GM21526 (cell line): ENCODE measurements at regions not wholly inside any gene's neighbourhood (a gene's known extent, or its start where the extent isn't known, plus 50 kb on each side); places are given as distances from the start of the nearest gene placed in this dataset.
A peak's percentile ranks its signal among the peaks of the same experiment; 100 is the strongest.

Source experiments
- ATAC-seq: cut with Tn5 transposase; IDR thresholded peaks from one replicate; pipeline ENCODE4 v1.9.1; 2021; ENCODE audit warnings: moderate library complexity; ENCODE audit not compliant: unreplicated experiment, low FRiP score

DNA sequence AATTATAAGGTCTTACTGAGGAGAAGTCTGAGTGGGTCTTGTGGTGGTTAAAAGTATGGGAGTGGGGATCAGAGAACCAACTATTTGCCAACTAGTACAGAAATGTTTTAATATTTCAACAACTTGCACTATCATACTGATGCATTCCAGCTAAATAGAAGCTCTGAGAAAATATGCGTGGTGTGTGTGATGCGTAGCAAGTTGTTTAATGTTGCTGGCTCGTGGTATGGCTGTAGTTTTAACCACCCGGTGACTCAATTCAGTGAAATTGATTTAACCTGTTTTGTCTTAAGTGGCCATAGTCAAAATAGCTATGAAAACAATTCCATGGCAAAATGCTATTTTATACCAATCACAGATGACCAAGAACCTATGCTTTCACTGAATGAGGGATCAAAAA lies 176.5 kb upstream of the SLC24A2 start:
- no peak for ATAC-seq

DNA sequence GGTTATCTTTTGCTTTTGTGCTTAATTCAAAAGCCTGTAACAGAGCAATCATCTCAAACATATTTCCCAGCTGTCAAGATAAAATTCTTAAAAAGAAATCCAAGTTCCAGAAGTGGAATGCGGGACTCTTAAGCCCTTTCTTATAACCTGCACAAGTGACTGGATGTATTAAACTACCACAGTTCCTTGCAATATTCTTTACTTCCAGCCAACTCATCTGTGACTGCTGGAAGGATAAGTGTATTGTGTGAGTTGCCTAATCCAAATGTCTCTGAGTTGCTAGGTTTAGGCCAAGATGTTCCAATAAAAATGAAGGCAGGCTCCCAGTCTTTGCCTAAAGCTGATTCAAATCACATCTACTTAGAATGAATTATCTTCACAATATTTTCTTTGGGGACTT lies 159.2 kb upstream of the SLC24A2 start:
- no peak for ATAC-seq

DNA sequence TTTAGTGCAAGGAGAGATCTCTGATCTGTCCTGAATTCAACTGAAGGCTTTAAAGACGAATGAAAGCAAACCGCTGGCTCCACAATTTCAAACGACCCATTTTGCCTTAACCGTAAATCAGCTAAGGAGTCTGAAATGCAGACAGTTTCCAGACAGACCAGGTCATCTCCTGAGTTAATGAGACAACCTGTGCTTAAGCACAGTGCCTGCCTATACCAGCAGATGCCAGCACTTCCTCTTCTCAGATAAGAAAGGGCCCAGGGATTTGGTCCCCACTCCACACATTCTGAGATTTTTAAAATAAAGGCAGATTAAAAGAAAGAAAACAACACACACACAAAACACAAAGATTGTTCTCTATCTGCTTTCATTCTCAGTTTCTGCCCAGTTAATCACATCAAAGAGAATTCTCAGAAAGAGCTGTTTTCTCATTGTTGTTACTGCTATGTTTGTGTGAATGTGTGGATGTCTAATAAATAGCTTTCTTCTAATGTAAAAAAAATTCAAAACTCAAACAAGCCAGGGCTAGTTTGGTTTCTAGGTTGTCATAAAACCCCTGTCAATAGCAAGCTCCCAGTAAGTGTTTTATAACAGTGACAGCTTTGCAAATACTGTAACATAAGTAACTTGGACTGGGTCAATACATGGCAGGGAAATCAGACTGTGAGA lies 157.7 kb upstream of the SLC24A2 start:
- no peak for ATAC-seq

DNA sequence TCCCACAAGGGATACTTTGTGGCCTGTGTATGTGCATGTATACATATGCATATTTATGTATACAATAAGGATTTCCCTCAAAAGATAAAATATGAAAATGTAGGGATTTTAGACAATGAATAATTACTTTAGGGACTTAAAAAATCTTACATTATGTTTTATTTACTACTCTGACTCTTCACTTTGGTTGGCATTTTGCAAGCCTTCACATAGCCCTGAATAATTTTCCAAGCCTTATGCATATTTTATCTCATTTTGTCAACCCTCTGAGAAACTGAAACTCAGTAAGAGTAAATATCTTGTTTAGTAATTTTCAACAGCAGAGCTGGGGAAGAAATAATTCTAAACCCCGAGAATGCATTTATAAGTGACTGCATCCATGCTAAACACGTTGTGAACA lies 153.0 kb upstream of the SLC24A2 start:
- no peak for ATAC-seq

DNA sequence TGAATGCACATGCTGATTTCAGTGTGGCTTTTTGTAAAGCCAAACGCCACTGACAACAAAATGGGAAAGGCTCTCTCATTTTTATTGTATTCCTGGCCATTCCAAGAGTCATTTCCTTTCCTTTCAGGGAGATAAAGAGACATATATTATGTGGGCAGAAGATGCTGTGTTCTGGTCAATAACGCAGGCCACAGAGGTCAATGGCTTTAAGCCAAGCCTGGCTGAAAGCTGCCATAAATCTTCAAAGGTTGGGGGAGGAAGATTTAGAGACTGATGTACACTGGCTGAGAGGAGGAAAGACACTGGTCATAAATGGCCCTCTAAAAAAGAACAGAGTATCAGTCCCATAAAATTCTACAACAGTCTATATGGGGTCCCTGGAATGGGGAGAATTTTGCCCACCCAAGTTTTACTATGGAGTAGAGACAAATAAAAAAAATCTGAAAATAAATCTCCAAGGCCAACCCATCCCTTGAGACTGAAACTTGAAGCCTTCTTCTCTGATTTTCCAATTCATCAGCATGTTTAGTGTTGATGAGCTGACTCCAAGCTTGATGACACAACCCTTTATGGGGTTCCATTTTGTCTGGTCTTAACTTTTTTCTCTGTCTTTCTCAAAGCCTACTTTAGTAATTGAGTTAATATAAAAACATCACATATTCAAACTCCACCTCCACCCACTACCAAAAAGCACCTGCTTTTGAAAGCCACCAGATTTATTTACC lies 152.1 kb upstream of the SLC24A2 start:
- ATAC-seq, result no peak

- no peak for ATAC-seq
Observed at GRCh38 chr9:19939734-19940278, 151.0 kb upstream of the SLC24A2 start.

DNA sequence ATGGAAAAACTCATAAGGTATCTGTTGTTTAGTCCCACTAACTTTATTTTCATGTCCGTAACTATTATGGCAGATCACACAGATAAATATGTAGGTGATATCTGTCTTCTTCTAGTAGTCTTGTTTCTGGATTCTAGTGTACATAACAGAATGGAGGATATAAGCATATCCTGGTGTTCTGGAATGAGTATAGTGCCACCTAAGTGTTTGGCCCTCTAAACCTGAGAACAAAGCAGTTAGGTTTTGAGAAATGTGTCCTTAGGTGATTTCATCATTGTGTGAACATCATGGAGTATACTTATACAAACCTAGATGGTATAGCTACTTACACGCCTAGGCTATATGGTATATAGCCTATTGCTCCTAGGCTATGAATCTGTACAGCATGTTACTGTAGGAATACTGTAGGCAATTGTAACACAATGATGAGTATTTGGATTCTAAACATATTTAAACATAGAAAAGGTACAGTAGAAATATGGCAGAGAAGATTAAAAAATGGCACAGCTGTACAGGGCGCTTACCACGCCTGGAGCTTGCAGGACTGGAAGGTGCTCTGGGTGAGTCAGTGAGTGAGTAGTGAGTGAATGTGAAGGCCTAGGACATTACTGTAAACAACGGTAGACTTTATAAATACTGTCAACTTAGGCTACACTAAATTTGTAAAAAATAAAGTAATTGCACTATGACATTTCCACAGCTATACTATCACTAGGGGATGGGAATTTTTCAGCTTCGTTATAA lies 150.3 kb upstream of the SLC24A2 start:
- no peak for ATAC-seq

DNA sequence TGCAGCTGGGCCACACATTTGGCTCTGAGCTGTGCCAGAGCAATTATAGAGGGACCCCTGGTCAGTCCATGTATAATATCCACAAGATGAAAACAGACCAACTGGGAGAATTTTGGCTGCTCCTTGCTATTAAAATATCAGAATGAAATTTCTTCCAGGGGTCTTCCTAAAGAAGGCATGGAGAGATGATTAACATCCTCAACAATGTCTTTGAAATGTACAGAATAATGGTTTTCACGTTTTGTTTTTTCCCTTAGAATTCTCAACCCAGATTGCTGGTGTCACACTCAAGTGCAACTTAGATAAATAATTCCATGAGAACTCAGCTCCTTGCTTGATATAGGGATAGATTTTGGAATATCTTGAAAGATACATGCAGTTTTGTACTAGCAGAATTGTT lies 148.3 kb upstream of the SLC24A2 start:
- ATAC-seq, result no peak

GRCh38 chr9:19936598-19936997 lies 147.8 kb upstream of the SLC24A2 start:
- ATAC-seq, result no peak

- no peak for ATAC-seq
Observed at GRCh38 chr9:19935422-19935821, 146.6 kb upstream of the SLC24A2 start.

DNA sequence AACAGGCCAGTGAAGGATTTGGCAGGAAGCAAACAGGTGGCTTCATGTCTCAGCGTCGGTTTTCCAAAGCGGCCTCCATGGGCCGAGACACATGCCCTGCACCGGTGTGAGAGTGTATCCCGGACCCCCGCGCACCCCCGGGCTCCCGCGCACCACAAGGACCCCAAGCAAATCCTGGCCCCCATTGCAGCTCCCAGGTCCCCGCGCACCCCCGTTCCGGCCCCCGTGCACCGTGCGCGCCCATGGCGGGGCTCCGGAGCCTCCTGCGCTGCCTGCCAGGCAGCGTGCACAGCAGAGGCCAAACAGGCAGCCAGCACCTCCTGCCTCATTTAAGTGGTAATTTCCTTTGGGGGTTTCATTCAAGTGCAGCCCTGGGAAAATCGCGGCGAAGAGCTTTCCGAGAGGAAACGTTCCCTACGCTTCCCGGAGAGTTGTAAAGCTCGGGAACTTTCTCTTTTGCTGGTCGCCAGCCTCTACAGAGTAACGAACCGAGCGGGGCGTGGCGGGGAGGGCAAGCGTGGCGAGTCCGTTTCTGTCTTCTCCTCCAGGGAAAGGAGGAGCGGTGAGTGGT lies 145.5 kb upstream of the SLC24A2 start:
- ATAC-seq, result no peak

GRCh38 chr9:19931098-19931890 lies 142.5 kb upstream of the SLC24A2 start:
- ATAC-seq, result no peak

- no peak for ATAC-seq
Observed at GRCh38 chr9:19927560-19927959, 138.7 kb upstream of the SLC24A2 start.

GRCh38 chr9:19926774-19927173 lies 137.9 kb upstream of the SLC24A2 start:
- no peak for ATAC-seq

DNA sequence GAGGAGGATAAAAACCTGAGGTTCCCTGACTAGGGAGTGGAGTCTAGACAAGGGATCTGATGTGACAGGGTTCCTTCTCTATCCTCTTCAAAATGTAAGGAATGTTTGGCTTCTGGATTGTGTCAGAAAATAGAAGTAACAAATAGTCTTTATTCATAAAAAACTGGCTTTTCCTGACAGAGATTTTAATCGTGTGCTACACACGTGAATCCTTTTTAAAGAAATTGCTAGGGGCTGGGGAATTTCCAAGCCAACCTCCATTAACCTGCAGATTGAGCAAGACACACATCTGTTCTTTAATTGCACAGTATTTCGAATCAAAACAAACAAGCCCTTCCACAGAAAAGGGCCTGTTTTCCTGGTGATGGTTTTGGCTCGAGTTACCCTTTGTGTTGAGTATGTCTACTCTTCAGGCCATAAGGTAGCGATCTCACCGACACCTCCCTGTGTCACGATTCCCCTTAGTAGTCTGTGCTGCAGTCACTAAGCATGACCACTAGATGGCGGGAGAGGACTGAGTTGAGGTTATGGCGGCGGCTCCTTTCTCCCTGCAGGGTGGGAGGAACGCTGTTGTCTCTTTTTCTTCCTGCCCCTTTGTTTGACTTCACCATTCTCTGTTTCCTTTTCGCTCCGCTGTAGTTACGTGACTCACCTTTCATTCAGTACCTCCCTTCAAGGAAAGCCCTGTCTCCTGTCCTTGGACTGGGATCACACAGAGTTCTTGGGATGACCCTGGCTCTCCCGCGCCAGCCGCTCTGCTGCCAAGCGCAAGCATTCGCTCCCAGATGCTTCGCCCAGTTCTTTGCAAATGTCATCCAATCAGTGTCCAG lies 137.1 kb upstream of the SLC24A2 start:
- peak; percentile 97 for ATAC-seq

GRCh38 chr9:19924080-19924479 lies 135.2 kb upstream of the SLC24A2 start:
- ATAC-seq, result no peak

DNA sequence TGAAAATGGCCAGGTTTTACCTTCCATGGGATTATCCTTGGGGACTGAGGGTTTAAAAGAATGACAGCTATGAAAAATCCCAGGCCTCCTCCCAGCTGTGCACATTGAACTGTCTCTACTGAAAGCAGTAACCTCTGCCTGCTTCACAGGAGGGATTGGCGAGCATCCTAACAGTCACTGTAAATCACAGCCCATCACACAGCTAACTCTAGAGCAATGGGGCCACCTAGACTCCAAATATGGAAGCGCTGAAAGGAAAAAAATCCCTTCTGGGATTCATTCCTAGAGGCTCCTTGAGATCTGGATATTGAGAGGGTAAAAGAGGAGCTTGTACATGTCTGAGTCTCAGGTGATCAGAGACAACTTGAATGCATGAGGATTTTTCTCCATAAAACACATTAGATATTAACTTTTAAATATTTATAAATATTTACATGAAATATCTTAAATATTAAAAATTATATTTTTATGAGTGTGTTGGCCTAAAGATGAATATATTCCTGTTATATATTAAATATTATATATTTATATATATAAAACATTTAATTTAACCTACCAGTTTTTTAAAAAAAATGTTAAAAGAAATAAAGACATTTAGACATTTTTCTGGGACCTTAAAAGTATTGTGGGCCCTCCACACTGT lies 133.8 kb upstream of the SLC24A2 start:
- ATAC-seq, result no peak

DNA sequence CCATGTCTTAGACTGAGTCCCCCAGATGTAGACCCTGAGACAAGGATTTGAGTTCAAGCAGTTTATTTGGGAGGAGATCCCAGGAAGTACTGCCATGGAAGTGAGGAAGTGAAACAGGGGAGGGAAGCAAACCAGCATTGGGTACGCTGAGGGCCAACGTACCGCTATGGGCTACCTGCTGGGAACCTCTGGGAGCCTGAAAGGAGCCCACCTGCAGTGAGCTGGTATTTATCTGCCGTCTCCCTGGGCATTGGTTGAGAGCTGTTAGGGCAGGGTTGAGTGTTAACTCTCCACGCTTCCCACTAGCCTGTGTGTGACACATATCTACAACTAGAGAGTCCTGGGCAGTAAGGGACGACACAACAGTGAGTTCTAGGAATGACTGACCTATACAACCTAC lies 131.6 kb upstream of the SLC24A2 start:
- no peak for ATAC-seq

GRCh38 chr9:19918630-19919029 lies 129.8 kb upstream of the SLC24A2 start:
- ATAC-seq, result no peak
